A673 (cell line): ENCODE measurements at regions not wholly inside any gene's neighbourhood (a gene's known extent, or its start where the extent isn't known, plus 50 kb on each side); places are given as distances from the start of the nearest gene placed in this dataset.

Experiments
- CTCF ChIP-seq: fragments of 300-800, 200-600 bp; sonication (generic); conservative IDR thresholded peaks from 2 replicates; pipeline ENCODE4 v1.5.1; 2017; ENCODE audit warnings: low read depth, mild to moderate bottlenecking, antibody characterized with exemption, low read length, moderate library complexity, mixed read lengths
- EZH2 ChIP-seq: fragments of 200-600 bp; sonication (generic); IDR thresholded peaks from 2 replicates; pipeline ENCODE4 v1.6.1; 2017; ENCODE audit warnings: borderline replicate concordance, low read depth, mild to moderate bottlenecking, mixed read lengths, antibody characterized with exemption, low read length; ENCODE audit not compliant: poor library complexity, severe bottlenecking

- TF ChIP-seq CTCF: no peak
- no peak for TF ChIP-seq EZH2
These were observed 329.2 kb downstream of the DTHD1 start for GRCh38 chr4:36610628-36611027.
